Mucosa of descending colon (tissue), 3 donors: ENCODE measurements at regions not wholly inside any gene's neighbourhood (a gene's known extent, or its start where the extent isn't known, plus 50 kb on each side); places are given as distances from the start of the nearest gene placed in this dataset.

Experiments used
- ATAC-seq: fragments of 200-7000 bp; cut with Tn5 transposase; one replicate; pipeline ENCODE4 v1.9.1; 2020; ENCODE audit warnings: mild to moderate bottlenecking, moderate library complexity
- DNase-seq, 3 donors: peaks; one replicate each; pipeline ENCODE4 v3.0.0-alpha.2; 2020
- H3K36me3 ChIP-seq: fragments of 200-600 bp; one replicate; pipeline ENCODE4 v1.8.0; 2021; ENCODE audit warnings: low read depth, mild to moderate bottlenecking
- H3K4me1 ChIP-seq: fragments of 200-600 bp; one replicate; pipeline ENCODE4 v1.8.0; 2021; ENCODE audit warnings: low read depth, mild to moderate bottlenecking
- H3K4me3 ChIP-seq: fragments of 200-600 bp; one replicate; pipeline ENCODE4 v1.8.0; 2021; ENCODE audit warnings: mild to moderate bottlenecking
- H3K9me3 ChIP-seq: fragments of 200-600 bp; one replicate; pipeline ENCODE4 v1.8.0; 2021; ENCODE audit warnings: mild to moderate bottlenecking
- intact Hi-C, 2 donors: fragments of 100-400 bp; cut with DNase I in 1 of 2; cut with micrococcal nuclease in 1 of 2; formaldehyde crosslinking; loops; one replicate each; pipeline versions ENCODE4 v1.11.0 to v1.11.1; 2022; cut with DNase I, micrococcal nuclease
- TF ChIP-seq, protein P1 (sequence below): fragments of 200-600 bp; IDR thresholded peaks from one replicate; pipeline ENCODE4 v1.8.0; 2022; ENCODE audit warnings: antibody characterized with exemption, mild to moderate bottlenecking
- donor health status: DM: no; HTN: no; CAD: no; lungs with moderate emphysema.
- donor health status: DM: no; HTN: no; CAD: no.
- donor health status: DM: no; HTN: yes; CAD: no.

DNA sequence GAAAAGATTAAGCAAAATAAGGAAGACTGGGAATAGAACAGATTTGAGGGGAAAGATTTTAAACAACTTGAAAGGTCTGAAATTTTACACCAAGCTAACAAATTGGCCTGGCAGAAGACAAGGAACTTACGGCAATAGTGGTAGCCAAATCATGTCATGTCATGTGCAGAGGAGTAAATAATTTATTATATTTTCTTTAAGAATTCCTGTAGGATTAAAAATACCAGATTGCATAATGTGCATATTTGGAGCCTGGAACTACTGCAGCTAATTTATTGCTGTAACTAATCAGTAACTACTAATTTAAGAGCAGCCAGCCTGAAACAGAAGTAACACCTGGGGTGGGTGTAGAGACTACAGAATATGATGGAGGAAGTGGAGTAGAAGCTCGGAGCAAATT lies 334.3 kb downstream of the TGFB2 start:
- ATAC-seq (no peak), DNase-seq (no peak)
- Histone ChIP-seq H3K36me3 (no peaks in the 10 kb centered on the region), H3K4me3 (no peak overlapping the region), H3K4me1 (no peaks in the 10 kb centered on the region), H3K9me3 (no peaks in the 10 kb centered on the region)
- TF ChIP-seq, protein P1, sequence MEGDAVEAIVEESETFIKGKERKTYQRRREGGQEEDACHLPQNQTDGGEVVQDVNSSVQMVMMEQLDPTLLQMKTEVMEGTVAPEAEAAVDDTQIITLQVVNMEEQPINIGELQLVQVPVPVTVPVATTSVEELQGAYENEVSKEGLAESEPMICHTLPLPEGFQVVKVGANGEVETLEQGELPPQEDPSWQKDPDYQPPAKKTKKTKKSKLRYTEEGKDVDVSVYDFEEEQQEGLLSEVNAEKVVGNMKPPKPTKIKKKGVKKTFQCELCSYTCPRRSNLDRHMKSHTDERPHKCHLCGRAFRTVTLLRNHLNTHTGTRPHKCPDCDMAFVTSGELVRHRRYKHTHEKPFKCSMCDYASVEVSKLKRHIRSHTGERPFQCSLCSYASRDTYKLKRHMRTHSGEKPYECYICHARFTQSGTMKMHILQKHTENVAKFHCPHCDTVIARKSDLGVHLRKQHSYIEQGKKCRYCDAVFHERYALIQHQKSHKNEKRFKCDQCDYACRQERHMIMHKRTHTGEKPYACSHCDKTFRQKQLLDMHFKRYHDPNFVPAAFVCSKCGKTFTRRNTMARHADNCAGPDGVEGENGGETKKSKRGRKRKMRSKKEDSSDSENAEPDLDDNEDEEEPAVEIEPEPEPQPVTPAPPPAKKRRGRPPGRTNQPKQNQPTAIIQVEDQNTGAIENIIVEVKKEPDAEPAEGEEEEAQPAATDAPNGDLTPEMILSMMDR, result no peak
- intact Hi-C loops, result no loop called here

DNA sequence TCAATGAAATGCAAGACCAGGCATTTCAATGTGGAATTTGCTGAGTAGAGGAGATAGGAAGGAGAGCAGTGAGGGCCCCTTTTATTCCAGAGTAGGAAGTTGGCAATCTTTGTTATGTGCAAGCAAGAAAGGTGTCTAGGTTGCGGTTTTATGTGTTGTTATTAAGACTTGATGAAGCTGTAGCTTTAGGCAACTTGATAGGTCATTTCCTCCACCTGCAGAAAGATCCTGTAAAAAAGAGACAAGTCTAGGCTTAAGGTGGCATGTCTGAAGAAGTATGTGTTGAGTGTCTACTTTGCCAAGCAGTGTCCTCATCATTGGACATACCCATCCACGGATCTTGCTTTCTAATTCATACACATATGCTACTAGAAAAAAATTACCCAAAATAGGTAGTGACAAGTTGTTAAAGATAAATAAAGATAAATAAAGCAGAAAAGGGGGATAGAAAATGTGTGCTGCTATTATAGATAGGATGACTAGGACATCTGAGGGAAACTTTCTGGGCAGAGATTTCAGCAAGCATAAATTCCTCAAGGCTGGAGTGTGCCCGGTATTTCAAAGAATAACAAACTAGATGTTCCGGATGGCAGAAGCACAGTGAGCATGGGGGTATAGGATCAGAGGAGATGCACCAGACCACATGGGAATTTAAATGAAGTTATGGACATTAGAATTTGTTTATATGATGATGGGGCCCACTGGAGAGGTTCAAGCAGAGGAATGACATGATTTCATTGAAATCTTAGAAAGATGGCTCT lies 335.0 kb downstream of the TGFB2 start:
- DNase-seq (no peak), ATAC-seq (no peak)
- intact Hi-C loops, result no loop called here
- Histone ChIP-seq H3K4me3 (no peak overlapping the region), H3K4me1 (no peaks in the 10 kb centered on the region), H3K36me3 (no peaks in the 10 kb centered on the region), H3K9me3 (no peaks in the 10 kb centered on the region)
- TF ChIP-seq, protein P1, result no peak

DNA sequence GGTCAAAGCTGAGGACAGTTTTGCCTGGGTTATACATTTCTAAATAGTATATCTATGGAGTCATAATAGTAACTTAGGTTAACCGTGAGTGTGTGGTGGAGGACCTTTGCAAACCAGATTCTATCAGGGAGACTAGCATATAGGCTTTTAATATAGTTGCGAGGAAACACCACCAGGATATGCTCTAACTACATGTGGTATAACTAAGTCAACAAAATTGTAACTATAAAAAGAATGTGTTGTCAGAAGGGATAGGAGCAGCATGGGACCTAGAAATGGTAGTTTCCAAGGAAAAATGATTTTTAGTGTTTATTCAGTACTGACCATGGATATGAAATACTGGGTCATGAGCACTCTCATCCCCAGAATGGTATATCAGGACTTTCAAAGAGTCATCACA lies 338.1 kb downstream of the TGFB2 start:
- no peaks in the 10 kb centered on the region for H3K9me3 ChIP-seq
- TF ChIP-seq, protein P1, result no peak
- H3K4me3 ChIP-seq, result no peak overlapping the region
- H3K4me1 ChIP-seq, result no peaks in the 10 kb centered on the region
- DNase-seq (no peak), ATAC-seq (no peak)
- H3K36me3 ChIP-seq, result no peaks in the 10 kb centered on the region
- intact Hi-C loops, result no loop called here

DNA sequence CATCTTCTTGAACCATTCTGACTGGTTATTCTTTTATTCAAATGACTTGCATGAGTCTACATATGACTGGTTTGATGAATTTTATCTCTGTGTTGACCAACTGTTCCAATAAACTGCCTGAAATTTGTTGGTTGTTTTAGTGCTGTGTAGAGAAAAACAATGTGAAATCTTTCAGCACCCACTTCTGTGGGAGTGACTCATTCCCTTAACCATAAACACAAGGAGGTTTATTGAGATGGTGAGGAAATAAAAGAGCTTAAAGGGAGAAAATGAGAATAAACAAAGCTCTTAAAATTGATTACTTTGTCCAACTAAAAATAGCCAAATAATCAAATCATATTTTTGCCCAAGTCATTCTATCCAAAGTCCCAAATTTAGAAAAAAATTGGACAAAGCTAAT lies 341.1 kb downstream of the TGFB2 start:
- Histone ChIP-seq H3K4me1 (no peaks in the 10 kb centered on the region), H3K9me3 (no peaks in the 10 kb centered on the region), H3K4me3 (no peak overlapping the region), H3K36me3 (no peaks in the 10 kb centered on the region)
- TF ChIP-seq, protein P1, result no peak
- intact Hi-C loops, result no loop called here
- DNase-seq (no peak), ATAC-seq (no peak)

DNA sequence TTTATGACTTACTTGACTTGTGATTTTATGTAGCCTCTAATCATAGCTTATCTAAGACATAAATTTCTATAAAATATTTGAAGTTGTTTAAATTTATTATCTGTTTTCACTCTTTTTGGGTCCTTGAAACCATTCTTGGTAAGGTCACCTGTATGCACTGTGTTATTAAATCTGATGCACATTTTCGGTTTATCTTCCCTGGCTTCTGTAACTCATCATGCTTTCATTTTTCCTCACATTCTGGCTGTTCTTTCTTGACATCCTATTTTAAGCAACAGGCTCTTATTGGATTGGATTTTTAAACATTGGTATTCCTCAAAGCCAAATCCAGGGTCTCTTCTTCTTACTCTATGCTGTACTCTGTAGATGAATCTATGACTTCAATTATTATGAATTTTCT lies 341.6 kb downstream of the TGFB2 start:
- DNase-seq (no peak), ATAC-seq (no peak)
- intact Hi-C loops, result no loop called here
- no peaks in the 10 kb centered on the region for H3K36me3 ChIP-seq
- no peaks in the 10 kb centered on the region for H3K4me1 ChIP-seq
- TF ChIP-seq, protein P1, result no peak
- H3K9me3 ChIP-seq, result no peaks in the 10 kb centered on the region
- H3K4me3 ChIP-seq, result no peak overlapping the region

DNA sequence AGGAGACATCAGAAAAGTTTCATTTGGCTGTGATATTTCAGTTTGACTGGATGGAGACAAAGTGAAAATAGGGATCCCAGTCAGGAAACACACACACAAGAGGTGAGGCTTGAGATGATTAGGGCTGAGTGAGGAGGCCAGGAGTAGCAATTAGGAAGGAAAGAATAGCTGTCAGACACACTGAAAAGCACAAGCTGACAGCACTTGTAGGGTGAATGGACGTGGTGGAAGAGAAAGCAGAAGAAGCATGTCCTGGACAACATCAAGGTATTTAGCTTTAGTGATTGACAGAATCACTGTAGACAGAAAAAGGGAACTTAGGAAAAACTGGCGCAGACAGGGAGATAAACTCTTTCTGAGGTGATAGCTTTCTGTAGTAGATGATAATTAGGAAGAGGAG lies 347.7 kb downstream of the TGFB2 start:
- intact Hi-C loops, result no loop called here
- ATAC-seq (no peak), DNase-seq (no peak)
- TF ChIP-seq, protein P1, result no peak
- H3K36me3 ChIP-seq, result no peaks in the 10 kb centered on the region
- no peak overlapping the region for H3K4me3 ChIP-seq
- H3K4me1 ChIP-seq, result no peaks in the 10 kb centered on the region
- no peaks in the 10 kb centered on the region for H3K9me3 ChIP-seq
